HG03280 (cell line): ENCODE measurements at regions not wholly inside any gene's neighbourhood (a gene's known extent, or its start where the extent isn't known, plus 50 kb on each side); places are given as distances from the start of the nearest gene placed in this dataset.
"Not testable (repeated sequence)": the region's sequence is repeated elsewhere in the genome, so short reads cannot be mapped to it uniquely, and the experiment has no call there.

Experiments used
- ATAC-seq: cut with Tn5 transposase; IDR thresholded peaks from one replicate; pipeline ENCODE4 v1.9.1; 2021; ENCODE audit warnings: mild to moderate bottlenecking, moderate library complexity; ENCODE audit not compliant: unreplicated experiment

DNA sequence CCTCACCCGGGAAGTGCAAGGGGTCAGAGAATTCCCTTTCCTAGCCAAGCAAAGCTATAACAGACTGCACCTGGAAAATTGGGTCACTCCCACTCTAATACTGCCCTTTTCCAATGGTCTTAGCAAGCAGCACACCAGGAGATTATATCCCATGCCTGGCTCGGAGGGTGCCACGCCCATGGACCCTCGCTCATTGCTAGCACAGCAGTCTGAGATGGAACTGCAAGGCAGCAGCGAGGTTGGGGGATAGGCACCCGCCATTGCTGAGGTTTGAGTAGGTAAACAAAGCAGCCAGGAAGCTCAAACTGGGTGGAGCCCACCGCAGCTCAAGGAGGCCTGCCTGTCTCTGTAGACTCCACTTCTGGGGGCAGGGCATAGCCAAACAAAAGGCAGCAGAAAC, 386.5 kb downstream of the CENPW start:
- not testable (repeated sequence) for ATAC-seq

DNA sequence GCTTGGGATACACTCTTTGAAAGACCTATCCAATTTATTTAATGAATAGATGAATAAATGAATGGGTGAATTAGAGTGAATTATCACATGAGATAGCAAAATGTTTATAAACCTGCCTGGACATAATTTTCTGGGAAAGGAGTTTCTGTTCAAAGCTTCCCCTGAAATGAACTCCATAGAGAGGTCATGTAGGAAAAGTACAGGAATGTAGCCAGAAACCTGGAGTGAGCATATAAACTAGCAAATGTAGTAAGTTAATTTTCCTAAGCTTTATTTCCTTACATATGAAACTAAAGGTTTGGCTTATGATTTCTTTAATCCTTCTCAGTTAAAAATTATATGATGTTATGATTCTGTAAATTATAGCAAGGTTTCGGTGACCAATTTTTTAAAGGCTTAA, 380.3 kb upstream of the RSPO3 start:
- no peak for ATAC-seq

DNA sequence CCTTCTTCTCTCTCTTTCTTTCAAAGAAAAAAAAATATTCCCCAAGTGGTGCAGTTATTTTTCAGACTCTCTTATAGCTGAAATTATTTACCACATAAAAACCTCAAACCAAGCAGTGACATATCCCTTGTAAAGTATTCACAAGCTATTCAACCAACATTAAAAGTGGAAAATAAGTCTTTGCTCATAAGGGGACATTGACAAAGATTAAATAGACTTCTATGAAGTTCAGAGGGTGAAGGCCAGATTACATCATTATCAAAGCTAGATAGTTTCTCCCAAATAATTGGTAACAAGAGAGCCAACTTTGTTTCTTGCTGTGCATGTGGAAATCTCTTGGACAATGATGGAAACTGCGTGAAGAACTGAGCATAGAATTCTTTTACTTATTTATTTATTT, 379.8 kb upstream of the RSPO3 start:
- no peak for ATAC-seq

DNA sequence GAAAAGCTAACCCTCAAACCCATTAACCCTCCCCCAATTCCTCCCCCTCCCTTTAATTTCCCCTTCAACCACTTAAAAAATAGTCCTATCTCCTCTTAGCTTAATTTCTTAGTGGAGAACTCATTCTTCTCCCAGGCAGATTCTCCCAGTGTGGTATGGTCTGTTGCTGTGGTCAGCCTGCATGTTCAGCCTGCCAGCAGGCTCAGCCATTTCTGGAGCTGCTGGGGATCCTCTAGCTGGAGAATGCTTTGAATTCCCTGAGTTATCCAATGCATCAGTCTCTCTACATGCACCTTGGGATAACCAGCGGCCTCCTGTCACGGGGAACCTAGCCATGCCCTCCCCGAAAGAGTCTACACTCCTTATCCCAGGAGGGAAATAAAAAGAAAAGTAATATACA, 375.4 kb upstream of the RSPO3 start:
- no peak for ATAC-seq

DNA sequence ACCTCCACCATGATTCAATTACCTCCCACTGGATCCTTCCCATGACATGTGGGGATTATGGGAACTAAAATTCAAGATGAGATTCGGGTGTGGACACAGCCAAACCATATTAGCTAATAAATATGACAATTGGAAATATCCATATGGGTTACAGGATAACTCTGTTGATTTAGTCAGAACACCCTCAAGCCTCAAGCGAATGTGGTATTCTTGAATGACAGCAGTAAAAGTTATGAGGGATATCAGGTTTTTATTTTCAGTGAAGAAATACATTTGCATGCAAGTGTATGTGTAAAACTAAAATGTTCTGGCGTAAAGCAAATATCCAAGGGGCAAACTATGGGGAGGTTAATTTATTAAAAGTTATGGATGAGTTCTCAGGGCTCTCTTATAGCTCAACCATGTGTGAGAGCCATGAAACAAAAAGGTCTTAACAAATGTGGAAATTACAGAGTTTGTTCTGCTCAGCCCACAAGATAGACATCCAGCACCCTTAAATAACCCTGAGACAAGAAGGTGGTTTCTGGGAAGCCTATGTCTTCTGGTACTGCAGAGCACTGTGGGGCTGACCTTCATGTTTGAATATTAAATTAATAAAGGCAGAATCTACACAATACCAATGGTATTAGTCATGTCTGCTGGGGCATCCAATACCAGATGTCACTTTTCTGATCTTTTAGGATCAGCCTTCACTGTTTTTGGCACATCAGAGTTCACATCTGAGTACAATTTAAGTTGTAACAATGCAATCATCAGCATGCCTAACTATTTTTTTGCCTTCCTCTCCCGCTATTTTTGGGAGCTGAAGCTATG, 370.5 kb upstream of the RSPO3 start:
- ATAC-seq, result no peak

DNA sequence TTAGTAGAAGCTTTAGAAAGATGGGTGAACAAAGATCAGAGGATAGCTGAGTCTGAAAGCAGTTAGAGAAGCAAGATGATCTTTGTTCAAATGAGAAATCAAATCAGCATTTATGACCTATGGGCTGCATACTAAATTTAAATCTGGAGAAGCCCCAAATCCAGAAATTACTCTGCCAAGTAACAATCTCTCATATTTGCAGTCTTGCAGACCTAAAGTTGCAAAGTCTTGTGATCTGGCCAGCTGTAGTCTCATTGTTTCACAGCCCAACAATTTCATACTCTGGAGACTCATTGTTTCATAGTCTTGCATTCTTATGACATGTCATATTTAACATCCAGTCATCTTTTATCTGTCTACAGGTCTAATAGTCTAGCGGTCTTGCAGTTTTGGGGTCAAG, 364.9 kb upstream of the RSPO3 start:
- no peak for ATAC-seq

DNA sequence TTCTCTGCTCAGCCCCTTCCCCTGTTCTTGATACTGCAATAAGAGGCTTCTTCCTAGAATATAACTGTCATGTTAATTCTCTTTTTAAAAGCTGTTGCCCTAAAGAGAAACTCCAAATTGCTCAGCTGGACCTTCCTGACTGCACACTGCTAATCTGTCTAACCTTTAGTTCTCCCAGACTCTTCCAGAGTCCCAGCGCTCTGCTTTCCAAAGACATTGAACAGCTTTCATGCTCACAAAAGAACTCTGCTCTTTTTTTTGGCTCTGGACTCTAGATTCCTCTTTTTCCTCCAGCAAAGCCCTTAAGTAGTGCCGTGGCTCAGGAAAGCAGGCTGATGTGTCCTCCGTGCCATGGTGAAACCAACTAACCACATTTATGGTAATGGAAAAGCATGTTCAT, 356.6 kb upstream of the RSPO3 start:
- no peak for ATAC-seq

DNA sequence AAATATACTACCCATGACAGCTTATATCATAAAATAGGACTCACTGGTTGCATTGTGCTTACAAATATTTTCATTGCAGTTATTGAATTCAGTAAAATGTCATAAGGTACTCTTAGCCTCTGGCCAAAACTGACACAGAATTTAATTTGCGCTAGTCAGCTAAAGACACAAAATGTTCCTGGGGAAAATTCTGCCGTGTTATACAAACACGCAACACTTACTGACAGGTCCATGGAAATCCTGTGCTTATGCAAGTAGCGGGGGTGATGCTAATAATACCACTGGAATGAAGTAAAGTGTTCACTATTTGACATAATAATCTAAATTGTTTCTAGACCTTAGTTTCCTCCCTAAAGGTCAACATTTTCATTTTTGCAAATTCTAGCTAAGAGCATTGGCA, 354.4 kb upstream of the RSPO3 start:
- no peak for ATAC-seq

DNA sequence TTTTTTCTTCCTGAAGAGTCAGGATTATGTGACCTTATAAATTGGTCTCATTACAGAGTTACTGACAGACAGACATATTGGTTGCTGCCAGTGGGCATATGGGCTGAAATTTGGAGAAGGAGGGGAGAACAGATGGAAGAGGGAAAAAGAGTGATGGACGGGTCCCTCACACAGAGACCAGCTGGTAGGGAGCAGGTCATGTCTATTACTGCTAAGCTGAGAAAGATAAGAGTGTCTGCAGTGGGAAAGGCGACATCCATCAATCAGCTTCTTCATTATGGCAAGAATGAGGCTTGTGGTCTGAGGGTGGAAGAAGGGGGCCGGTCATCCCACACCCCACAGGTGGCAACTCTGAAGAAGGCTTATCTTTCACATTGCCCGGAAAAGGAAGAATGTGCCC, 353.8 kb upstream of the RSPO3 start:
- ATAC-seq, result no peak

DNA sequence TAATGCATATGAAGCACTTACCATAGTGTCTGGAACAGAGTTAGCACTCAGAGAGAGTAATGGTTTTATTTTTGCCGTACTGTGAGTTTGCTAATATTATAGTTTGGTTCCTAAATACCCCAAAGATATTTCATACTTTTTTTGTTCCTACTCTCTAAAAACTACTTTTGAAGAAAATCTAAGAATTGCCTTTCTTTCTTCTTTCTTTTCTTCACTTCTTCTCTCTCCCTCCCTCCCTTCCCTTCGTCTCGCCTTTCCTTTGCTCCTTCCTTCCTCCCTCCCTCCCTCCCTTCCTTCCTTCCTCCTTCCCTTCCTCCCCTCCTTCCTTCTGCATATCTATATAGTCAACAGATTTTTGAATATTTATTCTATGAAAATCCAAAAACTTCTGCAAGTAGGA, 351.7 kb upstream of the RSPO3 start:
- no peak for ATAC-seq

DNA sequence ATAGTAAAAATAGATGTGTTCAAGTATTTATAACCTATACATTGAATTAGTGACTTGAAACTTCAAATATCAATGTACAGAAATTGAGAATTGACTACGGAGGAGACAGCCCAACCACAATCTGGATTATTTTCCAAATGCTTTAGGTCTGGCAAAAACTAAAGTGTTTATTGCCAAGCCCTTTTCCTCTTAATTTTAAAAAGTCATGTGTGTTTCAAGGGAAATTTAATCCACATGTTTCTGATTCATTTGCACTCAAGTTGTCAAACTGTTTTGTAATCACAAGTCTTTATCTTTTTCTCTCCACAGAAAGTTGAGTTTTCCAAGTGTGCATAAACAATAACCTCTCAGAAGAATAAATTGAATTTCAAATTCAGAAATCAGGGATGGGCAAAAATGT, 350.8 kb upstream of the RSPO3 start:
- no peak for ATAC-seq

DNA sequence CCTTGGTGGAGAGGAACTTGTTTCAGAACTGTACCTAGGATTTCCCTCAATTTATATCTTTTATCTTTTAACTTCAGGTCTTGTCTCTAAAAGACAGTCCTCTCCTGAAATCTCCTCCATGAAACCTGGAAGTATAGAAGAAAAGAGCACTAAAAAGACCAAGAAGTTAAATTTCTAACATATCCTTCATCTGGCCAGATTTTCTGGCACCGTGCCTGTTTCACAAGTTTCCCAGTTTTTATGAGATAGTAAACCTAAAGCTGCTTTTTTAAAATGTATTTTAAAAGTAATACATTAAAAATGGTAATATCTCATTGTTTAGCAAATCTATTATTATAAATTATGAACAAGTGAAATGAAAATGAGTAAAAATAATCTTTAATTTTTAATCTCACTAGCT, 348.3 kb upstream of the RSPO3 start:
- no peak for ATAC-seq

DNA sequence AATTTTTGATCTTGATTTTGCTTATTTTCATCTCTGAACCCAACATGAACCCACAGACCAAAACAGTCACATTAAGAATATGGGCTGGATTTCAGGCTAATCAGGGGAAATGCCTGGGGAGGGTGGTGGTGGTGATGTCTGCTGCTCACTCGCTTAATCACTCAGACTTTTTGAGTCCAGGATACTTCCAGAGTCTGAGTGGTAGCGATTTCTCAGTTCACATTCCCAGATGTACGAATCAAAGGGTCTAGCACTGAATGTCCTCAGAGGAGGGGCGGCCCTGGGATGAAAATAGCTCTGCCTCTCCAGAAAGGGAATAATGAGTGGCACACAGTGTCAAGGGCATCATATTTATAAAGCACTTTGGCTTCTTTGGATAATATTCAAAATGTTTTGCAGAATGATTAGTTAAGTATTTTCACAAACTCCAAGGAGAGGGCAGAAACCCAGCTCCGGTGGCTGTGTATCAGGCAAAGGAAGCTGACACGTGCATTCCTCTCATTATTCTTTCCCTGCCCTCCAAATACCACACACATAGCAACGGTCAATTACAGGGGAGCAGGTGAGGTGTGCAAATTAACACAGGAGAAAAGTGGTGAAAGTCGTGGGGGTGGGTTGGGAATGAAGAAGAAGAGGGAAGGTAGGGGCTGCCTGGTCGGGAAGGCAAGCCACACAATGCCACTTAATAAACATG, 345.2 kb upstream of the RSPO3 start:
- ATAC-seq, result no peak

DNA sequence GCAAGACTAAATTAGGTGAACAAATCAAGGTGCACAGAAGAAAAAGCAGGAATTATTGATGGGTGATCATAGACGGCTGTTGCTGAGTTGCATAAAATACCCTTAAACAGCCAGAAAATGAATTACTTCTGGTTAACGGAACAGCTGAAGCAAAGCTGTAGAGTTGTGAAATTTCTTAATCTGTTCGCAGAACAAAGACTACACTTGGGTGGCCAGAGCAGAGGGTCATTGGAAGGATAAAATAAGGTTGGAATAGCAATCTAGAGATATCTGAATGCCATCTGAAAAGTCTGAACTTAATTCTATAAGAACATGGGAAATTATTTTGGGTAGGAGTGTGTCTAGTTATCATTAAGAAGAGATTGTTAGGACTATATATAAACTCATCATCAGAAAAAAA, 339.1 kb upstream of the RSPO3 start:
- no peak for ATAC-seq

DNA sequence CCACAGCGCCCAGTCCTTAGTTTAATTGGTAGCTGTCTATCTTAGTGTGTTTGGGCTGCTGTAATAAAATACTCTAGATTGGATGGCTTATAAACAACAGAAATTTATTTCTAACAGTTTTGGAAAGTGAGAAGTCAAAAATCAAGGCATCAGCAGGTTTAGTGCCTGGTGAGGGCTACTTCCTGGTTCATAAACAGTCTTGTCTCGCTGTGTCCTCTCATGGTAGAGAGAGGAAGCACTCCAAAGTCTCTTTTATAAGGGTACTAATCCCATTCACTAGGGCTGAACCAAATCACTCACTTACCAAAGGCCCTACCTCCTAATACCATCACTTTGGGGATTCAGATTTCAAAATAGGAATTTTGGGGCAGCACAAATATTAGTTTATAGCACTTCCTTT, 336.9 kb upstream of the RSPO3 start:
- ATAC-seq, result peak; percentile 58

DNA sequence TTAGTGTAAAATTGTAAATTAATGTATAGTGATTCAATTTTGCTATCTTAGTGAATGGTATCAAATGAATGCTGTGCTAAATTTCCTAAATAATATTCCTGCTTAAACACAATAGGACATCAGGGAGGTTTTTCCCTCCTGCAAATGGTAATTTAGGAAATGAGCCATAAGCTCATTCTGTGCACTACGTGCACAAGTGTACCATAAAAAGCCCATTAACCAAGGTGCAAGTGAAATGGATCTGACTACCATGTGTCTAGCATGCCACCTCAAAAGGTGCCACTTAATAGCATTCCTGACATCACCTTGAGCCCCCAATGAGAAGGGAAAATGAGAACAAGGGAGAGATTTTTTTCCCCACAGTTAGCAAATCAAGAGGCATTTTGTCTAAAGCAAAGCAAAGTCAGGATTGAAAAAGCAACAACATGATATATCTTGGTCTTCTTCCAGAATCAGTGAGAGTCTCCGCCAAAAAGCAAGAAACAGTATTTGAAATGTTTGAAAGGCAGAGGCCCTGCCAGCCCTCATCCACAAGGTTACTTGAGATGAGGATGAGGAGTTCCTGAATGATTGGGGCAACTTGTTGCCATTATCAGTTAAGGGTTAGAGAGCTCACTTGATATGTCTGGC, 334.2 kb upstream of the RSPO3 start:
- no peak for ATAC-seq

DNA sequence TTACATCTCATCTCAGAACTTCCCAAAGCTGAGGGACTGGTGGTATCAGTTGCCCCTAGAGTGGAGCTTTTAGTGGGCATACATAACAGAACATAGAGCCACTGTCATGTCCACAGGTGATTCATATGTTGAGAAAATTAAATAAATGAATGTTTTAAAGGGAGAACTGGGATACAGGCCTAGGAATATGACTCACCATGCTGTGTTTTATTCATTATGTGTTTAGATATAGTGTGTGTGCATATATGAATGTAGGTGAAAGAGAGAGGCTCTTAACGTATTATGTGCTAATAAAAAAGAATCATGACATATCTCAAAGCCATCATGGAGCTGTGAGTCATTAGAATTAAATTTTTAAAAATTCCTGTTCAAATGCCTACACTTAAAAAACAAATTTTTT, 332.2 kb upstream of the RSPO3 start:
- no peak for ATAC-seq

DNA sequence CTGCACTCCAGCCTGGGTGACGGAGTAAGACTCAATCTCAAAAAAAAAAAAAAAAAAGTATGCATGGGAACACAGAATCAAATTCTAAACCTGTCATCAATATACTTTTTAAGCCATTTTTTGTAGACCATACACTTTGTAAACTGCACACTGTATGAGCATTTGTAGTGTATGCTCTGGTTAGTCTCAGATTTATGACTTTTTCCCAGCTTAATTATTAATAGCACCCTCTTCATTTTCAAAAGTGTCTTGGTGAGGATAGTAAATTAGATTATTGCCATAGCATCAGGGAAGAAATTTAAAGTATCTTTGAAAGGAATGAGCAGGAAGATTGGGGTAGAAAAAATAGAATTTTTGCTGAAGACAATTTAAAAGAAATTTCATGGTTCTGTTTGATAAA, 330.8 kb upstream of the RSPO3 start:
- no peak for ATAC-seq

DNA sequence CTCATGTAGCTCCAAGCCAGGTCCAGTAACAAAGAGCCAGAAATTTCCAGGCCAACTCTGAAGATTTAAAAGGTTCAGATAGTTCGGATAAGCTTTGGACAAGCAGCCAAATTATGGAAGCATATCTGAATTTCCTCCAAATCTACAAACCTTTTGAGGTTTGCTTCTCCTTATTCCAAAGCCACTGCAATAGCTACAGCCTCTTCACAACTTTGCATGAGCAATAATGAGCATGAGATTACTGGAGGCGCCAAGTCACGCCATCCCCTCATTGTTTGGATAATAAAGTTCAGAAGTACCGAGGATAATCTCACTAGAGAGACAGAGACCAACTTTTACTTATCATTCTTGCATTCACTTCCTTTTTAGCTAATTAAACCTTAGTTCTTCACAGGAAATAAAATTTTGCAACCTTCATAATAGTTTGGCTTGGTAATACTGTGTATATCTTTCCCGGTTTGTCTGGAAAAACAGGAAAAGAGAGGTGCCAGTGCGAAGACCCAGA, 329.6 kb upstream of the RSPO3 start:
- no peak for ATAC-seq

DNA sequence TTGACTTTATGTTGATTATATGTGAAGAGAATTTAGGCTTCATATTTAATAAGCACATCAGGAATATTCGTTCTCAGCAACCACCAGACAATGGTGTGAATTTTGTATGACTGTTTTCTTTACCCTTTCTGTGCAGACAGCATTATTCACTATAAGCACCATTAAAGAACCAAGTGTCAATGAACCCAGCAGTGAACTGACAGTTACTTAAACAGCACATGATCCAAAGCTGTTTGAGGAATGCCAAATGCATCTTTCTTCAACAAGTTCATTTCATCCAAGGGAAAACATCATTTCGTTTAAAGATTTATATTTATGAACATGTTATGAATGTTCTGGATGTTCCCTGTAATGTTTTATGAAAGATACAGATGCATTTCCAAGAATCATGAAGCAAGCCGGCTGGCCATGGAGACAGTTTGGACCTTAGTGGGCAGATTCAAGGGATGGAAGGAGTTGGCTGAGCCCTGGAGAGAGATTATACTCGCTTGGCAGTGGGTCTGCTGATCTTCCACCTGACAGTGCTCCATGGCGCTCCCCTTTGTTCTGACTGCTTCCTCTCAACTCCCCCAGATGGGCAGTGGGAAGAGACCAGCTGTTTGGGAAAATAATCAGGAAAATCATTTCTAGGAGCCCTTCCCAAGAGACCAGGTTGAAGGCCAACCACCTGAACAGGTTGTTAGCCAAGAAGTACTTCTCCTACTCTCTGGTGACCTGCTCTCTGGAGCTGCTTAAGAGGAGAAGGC, 326.0 kb upstream of the RSPO3 start:
- ATAC-seq, result no peak

DNA sequence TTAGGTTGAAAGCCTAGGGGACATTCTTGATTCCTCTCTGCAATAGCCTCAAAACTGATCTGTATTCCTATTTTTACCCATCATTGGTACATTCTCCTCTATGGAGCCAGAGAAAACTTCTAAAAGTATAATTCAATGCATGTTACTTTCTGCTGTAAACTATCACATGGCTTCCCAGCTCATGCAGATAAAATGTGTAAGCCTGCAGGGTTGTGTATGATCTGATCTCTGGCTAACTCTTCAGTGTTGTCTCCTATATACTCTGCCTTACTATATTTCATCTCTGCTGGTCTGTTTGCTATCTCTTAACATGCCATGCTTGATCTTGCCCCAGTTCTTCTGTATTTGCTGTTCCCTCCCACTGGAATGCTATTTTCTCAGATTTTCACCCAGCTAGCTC, 323.3 kb upstream of the RSPO3 start:
- ATAC-seq, result no peak
